ENCODE measurements at regions not wholly inside any gene's neighbourhood (a gene's known extent, or its start where the extent isn't known, plus 50 kb on each side); places are given as distances from the start of the nearest gene placed in this dataset.
A peak's percentile ranks its signal among the peaks of the same experiment; 100 is the strongest.

DNA sequence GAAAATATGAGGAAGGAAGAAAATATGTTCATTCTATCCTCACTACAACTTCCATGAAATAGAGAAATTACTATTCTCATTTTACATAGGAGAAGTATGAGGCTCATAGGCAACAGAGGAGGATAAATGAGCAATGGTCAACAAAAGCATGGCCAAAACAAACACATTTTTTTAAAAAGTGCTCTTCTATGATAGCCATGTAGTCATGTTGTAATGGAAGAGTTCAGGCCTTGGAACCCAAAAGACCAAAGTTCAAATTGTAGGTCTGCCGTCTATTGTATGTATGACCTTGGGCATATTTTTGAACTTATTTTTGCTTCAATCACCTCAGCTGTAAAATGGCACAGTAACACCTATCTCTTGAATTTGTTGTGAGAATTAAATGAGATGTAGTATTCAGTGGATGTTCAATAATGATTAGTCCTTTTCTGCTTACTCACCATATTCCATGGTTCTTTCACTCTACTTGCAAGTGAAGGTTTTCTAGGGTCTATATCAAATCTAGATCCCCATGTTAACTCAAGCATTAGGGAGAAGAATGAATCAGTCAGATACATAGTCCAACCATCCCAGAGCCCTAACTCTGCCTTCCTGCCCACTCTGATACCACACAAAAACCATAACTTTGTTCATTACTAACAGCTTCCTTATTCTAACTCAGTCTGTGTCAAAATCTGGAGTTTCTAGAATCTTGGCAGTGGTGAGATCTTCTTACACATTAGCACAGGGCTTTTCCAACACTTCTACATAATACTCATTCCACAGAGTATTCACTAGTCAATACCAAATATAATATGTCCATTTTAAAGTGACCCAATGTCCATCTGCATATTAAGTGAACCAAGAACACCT lies 353.2 kb downstream of the PLPP3 start:
- no peak for DNase-seq (ENCODE audit: low read depth)

GRCh38 chr1:56223968-56224367 lies 355.4 kb downstream of the PLPP3 start:
- no peak for DNase-seq (ENCODE audit: low read depth)

DNA sequence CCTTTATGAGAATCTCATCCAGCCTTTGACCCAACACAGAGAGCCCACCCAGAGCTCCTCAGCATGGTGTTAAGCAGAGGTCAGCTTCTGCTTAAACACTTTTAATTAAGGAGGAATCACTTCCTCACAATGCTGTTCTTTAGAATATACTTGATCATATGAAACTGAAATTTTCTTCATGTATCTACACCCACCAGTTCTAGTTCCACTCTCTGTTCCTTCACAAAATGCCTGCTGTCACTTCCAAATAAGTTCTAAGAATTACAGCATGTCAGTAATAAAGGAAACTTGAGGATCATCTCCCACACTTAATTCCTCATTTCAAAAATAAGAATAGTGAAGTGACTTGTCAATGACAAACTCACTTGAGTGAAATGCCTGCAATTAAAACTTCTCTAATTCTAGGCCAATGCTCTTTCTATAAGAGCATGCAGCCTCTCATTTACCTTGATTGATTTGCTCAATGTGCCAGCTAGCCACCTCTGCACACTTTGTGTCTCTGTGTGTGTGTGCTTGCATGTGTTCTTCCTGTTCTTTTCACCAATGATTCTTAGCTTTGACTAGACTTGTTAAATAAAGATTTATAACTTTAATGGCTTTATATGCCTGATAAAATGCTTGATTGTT lies 356.3 kb downstream of the PLPP3 start:
- DNase-seq (ENCODE audit: low read depth): no peak

DNA sequence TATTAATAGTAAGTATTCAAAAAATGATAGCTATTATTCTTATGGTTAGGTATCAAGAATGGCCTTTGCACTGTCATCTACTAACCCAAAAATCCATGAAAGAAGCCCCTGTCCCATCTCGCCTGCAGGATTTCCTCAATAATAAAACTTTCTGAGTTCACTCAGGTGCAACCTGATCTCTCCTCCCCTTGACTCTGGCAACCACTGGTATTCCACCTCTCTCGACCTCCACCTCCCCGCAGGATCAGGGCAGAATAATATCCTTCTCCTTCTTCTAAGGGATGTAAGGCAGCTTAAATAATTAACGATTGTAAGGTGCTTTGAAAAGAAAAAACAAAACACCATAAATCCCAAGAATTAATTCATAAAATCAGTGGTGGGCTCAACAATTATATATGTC lies 359.3 kb downstream of the PLPP3 start:
- DNase-seq (ENCODE audit: low read depth): no peak

- DNase-seq (ENCODE audit: low read depth): no peak
Observed at GRCh38 chr1:56218023-56218422, 361.3 kb downstream of the PLPP3 start.

DNA sequence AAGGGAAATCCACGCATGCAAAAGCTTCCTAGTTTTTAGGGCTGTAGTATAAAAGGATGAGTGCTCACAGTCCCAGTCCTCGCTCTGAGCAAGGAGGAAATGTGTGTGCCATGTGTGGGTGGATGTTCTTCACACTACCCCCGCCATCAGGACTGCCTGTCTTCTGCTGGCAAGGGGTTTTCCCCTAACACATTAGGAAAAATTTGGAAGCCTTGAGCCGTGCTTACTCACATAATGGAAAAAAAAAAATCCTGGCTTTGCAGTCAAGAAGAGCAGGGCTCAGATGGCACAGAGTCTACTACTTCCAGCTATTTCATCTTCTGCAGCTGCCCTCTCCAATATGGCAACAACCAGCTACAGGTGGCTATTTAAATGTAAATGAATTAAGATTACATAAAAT lies 363.1 kb downstream of the PLPP3 start:
- no peak for DNase-seq (ENCODE audit: low read depth)

DNA sequence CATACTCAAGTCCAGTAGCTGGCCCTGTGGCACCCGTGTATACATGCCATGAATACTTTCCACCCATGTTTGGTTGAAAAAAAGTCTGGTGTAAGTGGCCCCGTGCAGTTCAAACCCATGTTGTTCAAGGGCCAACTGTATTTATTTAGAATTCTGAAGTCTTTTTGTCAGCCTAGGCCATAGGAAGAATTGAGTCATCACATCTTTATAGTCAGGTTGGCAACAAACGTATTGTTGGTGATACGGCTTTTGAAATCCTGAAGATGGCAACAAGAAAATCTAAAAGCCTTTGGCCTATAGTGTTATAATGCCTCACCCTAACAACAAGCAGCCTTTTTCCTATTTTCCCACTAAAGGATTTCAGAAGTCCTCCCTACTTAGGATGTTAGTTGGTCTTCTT lies 363.6 kb downstream of the PLPP3 start:
- no peak for DNase-seq (ENCODE audit: low read depth)

DNA sequence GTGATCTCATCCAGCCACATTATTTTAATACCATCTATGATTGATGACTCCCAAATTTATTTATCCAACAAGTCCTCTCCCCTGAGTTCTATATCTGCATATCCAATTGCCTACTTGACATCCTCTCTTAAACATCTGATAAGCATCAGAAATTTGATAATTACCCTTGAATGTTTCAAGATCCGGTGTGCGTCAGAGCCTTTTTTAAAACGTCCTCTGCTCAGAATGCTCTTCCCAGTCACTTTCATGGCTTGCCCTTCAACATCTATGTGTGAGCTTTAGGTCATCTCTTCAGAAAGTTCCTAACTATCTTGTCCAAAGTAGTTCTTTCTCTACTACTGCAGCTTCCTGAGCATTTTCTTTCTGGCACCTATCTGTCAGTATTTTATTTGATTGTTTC lies 364.3 kb downstream of the PLPP3 start:
- DNase-seq (ENCODE audit: low read depth): no peak

DNA sequence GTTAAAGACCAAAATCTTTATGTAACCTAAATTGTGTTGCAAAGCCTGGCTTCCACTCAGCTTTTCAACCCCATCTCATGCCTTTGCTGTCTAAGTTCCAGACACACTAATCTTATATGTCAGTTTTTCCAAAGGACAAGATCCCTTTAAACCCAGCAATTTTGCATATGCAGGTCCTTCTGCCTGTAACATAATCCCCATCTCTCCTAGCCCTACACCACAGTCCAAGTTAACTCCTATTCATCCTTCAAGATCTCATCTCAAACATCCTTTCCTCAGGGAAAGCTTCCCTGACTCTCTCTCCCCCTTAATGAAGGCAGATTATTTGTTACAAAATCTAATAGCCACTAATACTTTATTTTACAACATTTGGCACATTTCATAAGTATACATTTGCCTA lies 366.3 kb downstream of the PLPP3 start:
- DNase-seq (ENCODE audit: low read depth): no peak

DNA sequence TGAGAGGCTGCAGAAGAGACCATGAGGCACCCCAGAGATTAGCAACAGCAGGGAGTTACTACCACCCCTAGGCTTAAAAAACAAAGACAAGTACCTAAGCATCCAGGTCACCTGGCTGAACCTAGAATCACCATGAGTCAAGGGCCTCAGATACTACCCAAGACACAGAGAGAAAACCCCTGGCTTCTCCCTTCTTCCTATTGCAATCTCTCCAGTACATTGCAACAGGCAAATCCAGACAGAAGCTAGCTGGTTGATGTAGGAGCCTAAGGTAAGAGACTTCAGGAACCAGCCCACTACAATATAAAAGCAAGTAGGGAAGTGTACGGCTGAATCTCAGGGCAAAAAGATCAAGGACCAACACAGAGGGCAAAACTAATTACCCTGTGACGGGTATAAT lies 367.2 kb downstream of the PLPP3 start:
- no peak for DNase-seq (ENCODE audit: low read depth)

GRCh38 chr1:56206391-56206790 lies 373.0 kb downstream of the PLPP3 start:
- peak; percentile 64 for DNase-seq (ENCODE audit: low read depth)

DNA sequence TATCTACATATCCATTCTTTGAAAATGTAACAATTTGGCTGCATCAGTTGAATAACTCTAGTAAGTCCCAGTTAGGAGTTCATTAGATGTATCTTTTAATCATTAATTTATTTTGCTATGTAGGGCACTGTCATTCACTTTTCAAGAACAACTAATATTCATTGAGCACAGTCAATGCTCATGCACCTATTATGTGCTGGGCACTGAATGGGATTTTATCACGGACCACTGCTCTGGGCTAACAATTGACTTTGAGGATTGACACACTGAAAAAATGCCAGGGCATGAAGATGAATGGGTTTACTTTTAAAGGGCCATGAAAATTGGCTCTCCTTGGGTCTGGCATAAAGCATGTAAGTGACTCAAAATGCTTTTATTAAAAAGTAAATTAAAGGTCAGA lies 375.2 kb downstream of the PLPP3 start:
- no peak for DNase-seq (ENCODE audit: low read depth)

GRCh38 chr1:56202796-56203492 lies 376.4 kb downstream of the PLPP3 start:
- no peak for DNase-seq (ENCODE audit: low read depth)

DNA sequence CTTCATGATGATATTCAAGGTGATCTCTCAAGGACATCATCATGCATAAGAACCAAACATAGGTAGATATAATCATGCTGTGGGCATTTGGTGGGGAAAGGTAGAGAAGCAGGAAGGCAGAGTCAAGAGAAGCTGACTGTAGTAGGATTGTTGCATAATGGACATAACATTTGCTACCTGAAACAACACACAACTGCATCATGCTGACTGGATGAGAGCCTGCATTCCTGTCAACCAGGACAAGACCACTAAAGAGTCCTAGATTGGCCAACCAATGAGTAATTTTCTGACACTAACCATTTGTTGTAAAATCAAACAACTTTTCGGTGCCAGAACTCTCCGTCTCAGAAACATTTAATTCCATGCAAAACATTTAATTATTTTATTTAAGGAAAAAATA lies 377.2 kb downstream of the PLPP3 start:
- DNase-seq (ENCODE audit: low read depth): no peak

GRCh38 chr1:56200896-56201295 lies 378.5 kb downstream of the PLPP3 start:
- DNase-seq (ENCODE audit: low read depth): no peak

- DNase-seq (ENCODE audit: low read depth): peak; percentile 53
Observed at GRCh38 chr1:56200442-56200841, 378.9 kb downstream of the PLPP3 start.

DNA sequence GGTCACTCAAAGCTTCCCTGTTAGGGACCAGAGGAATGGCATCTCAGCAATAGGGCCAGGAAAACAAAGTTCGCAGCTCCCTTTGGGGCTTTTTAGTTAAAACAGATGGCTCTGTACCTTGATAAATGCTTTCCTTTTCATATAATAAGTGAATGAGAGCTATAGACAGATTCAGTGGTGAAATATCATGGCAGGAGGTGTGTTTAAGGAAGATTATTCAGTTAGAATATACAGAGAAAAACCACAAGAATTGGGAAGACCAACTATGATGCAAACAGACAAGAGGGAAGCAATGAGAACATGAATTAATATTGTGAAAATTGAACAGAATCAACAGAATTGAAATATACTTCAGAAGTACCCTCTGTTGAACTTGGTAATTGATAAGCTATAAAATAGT lies 379.4 kb downstream of the PLPP3 start:
- no peak for DNase-seq (ENCODE audit: low read depth)

DNA sequence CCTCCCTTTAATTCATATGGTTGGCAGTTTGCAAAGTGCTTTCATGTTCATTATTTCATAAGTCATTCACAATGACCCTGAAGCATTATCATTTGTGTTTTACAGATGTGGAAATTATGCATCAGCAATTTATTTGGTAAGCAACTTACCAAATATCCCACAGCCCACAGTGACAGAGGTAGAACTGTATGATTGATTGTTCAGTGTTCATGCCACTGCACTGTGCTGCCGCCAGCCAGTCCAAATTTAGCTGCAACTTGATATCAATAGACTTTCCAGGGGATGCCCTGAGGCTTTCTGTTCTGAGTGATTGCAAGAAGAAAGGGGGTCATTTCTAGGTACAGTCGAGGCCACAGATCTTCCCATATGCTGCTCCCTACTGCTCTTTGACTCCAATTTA lies 380.3 kb downstream of the PLPP3 start:
- DNase-seq (ENCODE audit: low read depth): peak; percentile 67

GRCh38 chr1:56197946-56198345 lies 381.4 kb downstream of the PLPP3 start:
- no peak for DNase-seq (ENCODE audit: low read depth)

- no peak for DNase-seq (ENCODE audit: low read depth)
Observed at GRCh38 chr1:56196839-56197238, 382.5 kb downstream of the PLPP3 start.

GRCh38 chr1:56194701-56195300 lies 384.6 kb downstream of the PLPP3 start:
- DNase-seq (ENCODE audit: low read depth): no peak

DNA sequence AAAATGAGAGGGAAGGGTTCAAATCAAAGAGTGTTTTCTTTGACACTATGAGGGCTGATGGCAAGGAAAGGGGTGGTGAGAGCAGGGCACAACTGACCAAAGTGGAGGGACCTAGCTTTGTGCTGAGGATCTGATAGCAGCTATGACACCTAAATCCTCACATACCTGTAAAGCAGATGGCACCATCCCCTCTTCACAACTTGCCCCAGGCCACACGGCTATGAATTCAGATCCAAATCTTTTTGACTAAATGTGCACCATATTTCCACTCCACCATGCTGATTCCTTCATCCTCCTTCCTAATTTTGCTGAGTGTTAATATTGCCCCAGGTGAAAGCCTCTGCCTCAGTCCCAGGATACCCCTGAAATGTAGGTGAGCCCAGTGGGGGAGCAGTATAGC lies 385.7 kb downstream of the PLPP3 start:
- no peak for DNase-seq (ENCODE audit: low read depth)
